Neural progenitor cell (in vitro differentiated cells): ENCODE measurements at regions not wholly inside any gene's neighbourhood (a gene's known extent, or its start where the extent isn't known, plus 50 kb on each side); places are given as distances from the start of the nearest gene placed in this dataset.

Experiments used
- CTCF ChIP-seq: fragments of 200-600 bp; sonication (generic); IDR thresholded peaks from 2 replicates; pipeline ENCODE4 v1.5.1; 2017; ENCODE audit warnings: antibody characterized with exemption, mild to moderate bottlenecking
- EZH2 ChIP-seq: fragments of 200-600 bp; sonication (generic); IDR thresholded peaks from 2 replicates; pipeline ENCODE4 v1.6.1; 2017; ENCODE audit warnings: antibody characterized with exemption, mild to moderate bottlenecking, moderate library complexity
- EZH2phosphoT487 ChIP-seq: fragments of 200-600 bp; sonication (generic); IDR thresholded peaks from 2 replicates; pipeline ENCODE4 v1.6.1; 2017; ENCODE audit warnings: antibody characterized with exemption

DNA sequence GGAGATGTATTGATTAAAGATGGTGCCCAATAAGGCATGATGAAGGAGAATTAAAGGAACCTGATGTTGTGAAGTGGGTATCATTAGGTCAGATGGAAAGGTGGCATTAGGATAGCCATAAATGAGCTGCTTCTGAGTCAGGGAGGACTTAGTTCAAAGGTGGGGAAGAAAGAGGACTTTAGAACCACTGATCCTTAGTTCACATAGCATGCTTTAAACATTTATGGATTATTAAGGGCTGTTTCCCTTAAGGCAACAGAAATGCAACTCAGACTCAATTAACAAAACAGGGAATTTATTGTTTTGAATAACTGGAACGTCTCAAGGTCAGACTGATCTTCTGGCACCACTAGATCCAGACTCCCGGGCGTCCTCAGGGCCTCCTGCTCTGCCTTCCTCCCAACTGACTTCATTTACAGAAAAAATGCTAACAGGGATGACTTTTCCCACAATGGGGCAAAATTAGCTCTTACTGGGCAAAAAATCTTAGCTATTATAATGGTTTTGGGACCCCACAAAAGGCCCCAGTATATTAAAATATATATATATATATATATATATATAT, 1526.0 kb downstream of the TBC1D22A start:
- TF ChIP-seq CTCF (no peak), EZH2phosphoT487 (no peak), EZH2 (no peak)
